GM12891 (cell line): ENCODE measurements at regions not wholly inside any gene's neighbourhood (a gene's known extent, or its start where the extent isn't known, plus 50 kb on each side); places are given as distances from the start of the nearest gene placed in this dataset.

ENCODE experiments used
- POLR2A ChIP-seq: IDR thresholded peaks from 2 replicates; pipeline ENCODE4 v1.6.1; 2011; ENCODE audit warnings: low read depth, low read length, control low read depth
- POLR2AphosphoS5 ChIP-seq: IDR thresholded peaks from 2 replicates; pipeline ENCODE4 v1.6.1; 2011; ENCODE audit warnings: low read depth, low read length, control low read depth
- SPI1 ChIP-seq: IDR thresholded peaks from 2 replicates; pipeline ENCODE4 v1.6.1; 2011; ENCODE audit warnings: low read depth, low read length, control low read depth

DNA sequence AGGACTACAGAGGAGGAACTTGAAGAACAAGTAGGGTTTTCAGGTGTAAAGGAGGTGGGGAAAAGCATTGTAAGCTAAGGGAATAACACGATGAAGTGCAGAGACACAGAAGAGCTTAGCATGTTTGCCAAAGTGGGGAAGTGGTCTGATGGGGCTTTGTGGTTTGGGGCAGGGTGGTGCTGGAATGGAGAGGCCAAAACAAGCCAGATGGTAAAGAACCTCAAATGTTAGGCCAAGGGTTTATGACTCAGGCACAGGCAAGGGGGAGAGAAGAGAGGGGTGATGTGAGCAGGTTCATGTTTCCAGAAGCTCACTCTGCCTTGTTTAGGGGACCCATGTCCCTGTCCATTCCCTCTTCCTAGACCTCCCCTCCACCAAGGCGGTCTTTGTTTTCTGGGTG, 104.5 kb upstream of the YWHAQ start:
- no peak for TF ChIP-seq SPI1
- TF ChIP-seq POLR2AphosphoS5 = no peak
- TF ChIP-seq POLR2A = no peak
